22Rv1 (cell line): ENCODE measurements at regions not wholly inside any gene's neighbourhood (a gene's known extent, or its start where the extent isn't known, plus 50 kb on each side); places are given as distances from the start of the nearest gene placed in this dataset.

Source experiments
- H3K27ac ChIP-seq: fragments of 450-650 bp; 2 replicates; pipeline ENCODE4 v1.5.1; 2017
- CTCF ChIP-seq: fragments of 450-650 bp; IDR thresholded peaks from 2 replicates; pipeline ENCODE4 v1.5.1; 2017; ENCODE audit warnings: mild to moderate bottlenecking
- ZFX ChIP-seq: fragments of 450-650 bp; IDR thresholded peaks from 2 replicates; pipeline ENCODE4 v1.6.1; 2017; ENCODE audit warnings: antibody characterized with exemption, borderline replicate concordance

- TF ChIP-seq ZFX = no peak
- TF ChIP-seq CTCF = no peak
Measured at GRCh38 chr3:59406943-59407342, 357.1 kb upstream of the CFAP20DC start.

GRCh38 chr3:59404851-59405250 is 355.0 kb upstream of the CFAP20DC start:
- TF ChIP-seq ZFX (no peak), CTCF (no peak)
- H3K27ac ChIP-seq = no peak overlapping the region

More at GRCh38 chr3:59406943-59407342, 357.1 kb upstream of the CFAP20DC start:
- no peak overlapping the region for H3K27ac ChIP-seq

GRCh38 chr3:59404064-59404463 is 354.2 kb upstream of the CFAP20DC start:
- no peak for TF ChIP-seq CTCF
- no peak overlapping the region for H3K27ac ChIP-seq

GRCh38 chr3:59401924-59402323 is 352.1 kb upstream of the CFAP20DC start:
- TF ChIP-seq CTCF (no peak), ZFX (no peak)
- no peak overlapping the region for H3K27ac ChIP-seq

- no peak for TF ChIP-seq CTCF
- no peak for TF ChIP-seq ZFX
- H3K27ac ChIP-seq = no peak overlapping the region
Measured at GRCh38 chr3:59392116-59392515, 342.3 kb upstream of the CFAP20DC start.

GRCh38 chr3:59391131-59391530 is 341.3 kb upstream of the CFAP20DC start:
- H3K27ac ChIP-seq = no peak overlapping the region
- TF ChIP-seq CTCF (no peak), ZFX (no peak)

- no peak overlapping the region for H3K27ac ChIP-seq
- no peak for TF ChIP-seq ZFX
- no peak for TF ChIP-seq CTCF
Measured at GRCh38 chr3:59388555-59389270, 338.9 kb upstream of the CFAP20DC start.
